GM18498 (cell line): ENCODE measurements at regions not wholly inside any gene's neighbourhood (a gene's known extent, or its start where the extent isn't known, plus 50 kb on each side); places are given as distances from the start of the nearest gene placed in this dataset.
A peak's percentile ranks its signal among the peaks of the same experiment; 100 is the strongest.

Experiments
- ATAC-seq: cut with Tn5 transposase; IDR thresholded peaks from one replicate; pipeline ENCODE4 v1.9.1; 2021; ENCODE audit warnings: mild to moderate bottlenecking, moderate library complexity; ENCODE audit not compliant: unreplicated experiment

DNA sequence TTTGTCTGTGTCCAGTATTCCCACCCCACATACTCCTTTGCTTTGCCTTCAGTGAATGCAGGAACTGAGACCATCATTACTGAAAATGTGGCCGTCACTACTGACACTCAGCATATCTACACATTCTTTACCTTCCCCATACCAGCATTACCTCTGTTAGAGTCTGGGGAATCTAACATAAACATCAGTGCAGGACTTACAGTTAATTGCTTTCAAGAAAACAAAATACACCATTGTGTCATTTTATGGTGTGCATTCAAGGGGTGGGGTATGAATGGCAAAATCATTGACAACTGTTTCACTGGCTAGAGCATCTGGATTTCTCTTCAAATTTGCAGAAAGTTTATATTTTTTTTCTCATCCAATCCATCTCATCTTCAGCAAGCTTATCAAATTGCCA, 731.4 kb upstream of the RIOK2 start:
- no peak for ATAC-seq

DNA sequence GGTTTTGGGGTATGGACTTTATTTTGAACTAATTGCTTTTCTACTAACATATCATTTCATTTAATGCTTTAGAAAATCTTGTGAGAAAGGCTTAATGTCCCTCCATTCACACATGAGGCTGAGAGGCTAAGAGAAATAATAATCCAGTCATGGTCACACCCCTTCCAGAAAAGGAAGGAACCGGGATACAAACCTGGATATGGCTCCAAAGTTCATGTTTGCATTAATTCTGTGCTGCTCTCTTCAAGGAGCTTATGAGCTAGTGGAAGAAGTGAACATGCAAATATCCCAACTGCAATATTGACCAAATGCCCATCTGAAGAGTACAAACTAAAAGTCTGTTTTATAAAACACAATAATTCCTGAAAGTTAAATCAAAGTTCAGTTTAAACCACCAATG, 732.1 kb upstream of the RIOK2 start:
- ATAC-seq, result no peak

DNA sequence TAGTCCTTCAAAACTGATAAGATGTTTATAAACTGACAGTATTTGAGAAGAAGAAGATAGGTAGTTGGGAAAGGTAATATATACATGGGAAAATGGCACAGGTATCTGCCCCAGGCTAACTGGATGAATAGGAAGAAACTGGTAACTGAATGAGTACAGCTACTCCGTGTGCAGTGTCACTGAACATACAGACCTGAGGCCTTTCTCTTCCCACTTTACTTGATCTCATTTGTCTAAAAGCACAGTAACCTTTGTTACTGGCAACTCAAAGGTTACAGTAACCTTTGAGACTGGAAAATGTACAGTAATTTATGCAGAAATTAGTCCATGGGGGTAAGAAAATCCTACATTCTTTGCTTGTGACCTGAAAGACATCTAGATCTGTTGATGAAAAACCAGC, 735.0 kb upstream of the RIOK2 start:
- no peak for ATAC-seq

DNA sequence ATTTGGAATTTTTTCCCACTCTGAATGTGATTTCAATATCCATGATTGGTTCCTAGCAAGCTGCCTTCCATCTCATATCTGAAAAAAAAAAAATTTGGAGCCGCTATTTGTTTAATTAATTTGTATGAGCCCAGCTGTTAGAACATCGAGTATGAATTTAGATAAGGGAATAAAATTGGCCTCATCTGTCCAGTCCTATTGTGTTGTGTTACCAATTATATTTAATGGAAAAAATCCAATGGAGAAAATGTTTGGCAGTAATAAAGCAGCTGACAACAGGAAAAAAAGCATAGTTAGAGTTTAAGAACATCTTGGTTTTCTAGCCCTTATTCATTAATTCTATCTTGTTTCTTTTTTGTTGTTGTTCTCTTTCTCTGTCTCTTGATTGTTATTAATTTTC, 735.6 kb upstream of the RIOK2 start:
- no peak for ATAC-seq

DNA sequence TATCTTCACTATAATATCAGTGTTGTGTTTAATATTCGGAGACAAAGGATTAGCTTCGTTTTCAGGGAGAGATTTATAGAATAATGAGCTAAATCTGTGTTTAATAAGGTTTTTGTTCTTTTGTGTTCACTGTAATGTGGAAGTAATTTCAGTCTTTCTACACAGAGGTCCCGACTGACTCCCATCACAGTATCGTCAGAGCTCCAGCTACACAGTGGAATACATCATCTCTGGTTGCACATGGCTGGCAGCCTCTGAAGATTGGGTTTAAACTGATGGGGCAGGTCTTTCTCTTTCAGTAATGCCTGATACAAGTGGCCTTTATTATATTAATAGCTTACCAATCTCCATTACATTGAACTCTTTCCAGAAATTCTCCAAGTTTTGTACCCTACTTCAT, 736.7 kb upstream of the RIOK2 start:
- no peak for ATAC-seq

DNA sequence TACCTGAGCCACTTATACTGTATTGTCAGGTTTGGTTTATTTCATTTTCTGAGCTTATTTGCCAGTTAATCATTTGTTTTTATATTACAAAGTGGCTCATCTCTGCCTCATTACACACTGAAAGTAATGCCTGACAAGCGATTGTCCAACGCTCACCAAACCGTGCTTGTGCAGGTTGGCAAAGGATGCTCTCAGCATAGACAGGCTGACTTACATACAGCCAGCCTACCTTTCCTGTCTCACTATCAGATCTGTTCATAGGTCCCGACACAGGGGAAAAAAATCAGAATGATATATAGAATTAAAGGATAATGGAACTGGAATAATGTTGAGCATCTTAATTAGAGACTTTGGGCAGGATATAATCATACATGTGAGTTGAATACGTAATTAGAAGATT, 739.7 kb upstream of the RIOK2 start:
- no peak for ATAC-seq

DNA sequence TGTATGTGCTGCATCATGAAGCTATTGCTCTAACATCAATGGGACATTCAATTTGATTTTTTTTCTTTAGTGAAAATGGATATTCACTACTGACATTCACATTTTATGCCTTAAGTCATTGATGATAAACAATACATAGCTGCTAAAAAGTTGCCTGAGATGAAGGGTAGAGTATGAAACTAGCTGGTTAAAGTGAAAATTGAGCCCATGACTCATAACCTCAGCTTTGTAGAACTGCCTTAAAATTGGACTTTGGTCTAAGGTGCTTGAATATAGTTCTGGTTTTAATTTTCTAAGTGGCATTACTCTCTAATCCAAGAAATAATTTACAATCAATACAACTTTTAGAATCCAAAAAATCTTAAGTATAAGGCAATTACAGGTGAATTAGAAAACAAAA, 740.4 kb upstream of the RIOK2 start:
- peak; percentile 74 for ATAC-seq

DNA sequence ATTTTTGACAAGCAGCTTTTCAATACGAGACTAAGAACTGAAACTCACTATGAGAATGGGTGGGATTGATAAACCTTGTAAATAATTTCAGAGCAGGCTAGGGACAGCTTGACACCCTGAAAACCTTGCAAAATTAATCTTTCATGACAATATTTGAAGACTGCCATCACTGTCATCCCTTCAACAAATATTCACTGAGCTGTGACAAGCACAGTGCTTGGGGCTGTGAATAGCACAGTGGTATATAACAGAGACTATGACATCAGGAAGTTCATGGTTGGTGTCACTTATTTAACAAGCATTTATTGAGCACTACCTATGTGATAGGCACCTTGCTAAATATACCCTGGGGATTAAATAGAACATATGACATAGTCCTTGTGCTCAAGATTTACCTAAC, 741.0 kb upstream of the RIOK2 start:
- peak; percentile 62 for ATAC-seq

DNA sequence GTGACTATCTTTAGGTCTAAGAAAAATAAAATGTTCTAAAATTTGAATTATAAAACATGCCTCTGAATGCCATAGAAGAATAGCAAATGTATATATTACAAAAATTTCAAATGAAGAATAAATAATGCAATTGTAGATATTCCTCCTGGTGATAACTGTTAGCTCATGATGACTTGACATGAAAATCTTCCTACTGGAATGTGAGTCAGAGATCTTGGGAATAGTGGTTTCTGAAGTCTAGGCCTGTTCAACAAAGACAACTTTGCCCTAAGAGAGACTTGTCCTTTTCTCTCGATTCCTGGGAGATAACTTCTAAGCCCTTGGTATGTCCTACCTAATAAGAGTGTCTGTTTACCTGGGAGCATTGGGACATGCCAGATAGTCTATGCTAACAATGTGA, 746.3 kb upstream of the RIOK2 start:
- no peak for ATAC-seq

DNA sequence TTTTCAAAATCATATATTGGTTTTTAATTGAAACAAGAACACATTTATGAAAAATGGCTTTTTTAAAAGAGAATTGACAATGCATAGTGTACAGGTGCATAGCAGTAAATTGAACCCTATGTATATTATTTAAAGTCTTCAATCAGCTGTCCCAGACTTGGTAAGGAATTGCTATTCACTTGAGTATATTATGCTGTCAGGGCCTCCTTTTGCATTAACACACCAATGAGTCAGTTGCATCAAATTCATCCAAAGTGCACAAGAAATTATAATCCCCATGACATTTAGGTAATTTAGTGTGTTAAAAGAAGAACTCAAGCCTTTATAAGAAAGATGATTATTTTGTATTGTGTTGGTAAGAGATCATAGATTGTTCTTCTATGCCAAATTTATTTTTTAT, 748.8 kb upstream of the RIOK2 start:
- ATAC-seq, result no peak

DNA sequence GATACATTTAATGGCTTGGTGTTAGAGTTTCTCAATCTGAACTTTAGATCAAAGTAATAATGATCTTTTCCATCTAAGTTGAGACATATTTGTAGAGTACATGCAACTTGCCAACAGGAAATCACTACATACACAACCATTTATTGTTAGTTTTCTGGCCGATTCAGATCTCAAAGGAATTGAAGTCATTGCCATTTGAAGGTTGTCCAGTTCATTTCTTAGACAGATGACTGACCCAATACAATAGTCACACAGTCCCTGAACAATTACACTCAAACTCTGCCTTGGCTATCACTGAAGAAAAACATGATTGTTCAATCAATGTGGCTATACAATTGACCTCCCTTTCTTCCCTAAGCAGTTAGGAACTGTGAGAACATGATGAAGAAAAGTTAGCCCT, 753.2 kb upstream of the RIOK2 start:
- ATAC-seq, result no peak

DNA sequence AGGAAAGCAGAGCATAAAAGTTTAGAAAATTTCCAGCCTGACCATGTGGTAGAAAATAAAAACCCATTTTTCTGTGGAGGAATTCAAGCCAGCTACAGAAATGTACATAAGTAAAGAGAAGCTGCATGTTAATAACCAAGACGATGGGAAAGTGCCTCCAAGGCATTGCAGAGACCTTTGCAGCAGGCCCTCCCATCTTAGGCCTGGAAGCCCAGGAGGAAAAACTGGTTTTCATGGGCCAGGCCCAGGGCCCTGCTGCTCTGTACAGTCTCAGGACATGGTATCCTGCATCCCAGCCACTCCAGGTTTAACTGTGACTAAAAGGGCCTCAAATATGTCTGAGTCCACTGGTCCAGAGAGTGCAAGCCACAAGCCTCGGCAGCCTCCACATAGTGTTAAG, 754.8 kb upstream of the RIOK2 start:
- ATAC-seq, result no peak

DNA sequence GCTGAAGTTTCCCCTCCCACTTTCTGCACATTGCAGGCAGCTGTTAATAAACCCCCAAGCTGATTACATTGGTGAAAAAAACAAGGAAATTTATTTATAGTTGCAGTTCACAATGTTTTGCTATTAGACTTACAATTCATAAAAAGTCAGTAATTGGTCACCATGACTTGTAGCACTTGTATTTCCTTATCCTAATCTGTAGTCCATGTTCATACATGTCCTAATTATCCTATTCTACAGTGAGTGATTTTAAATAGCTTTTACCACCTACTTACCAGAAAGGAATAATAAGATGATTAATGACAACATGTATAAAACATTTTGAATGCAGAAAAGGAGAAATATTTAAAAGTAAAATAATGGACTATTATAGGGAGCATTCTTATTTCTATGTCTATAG, 760.0 kb upstream of the RIOK2 start:
- ATAC-seq, result no peak

DNA sequence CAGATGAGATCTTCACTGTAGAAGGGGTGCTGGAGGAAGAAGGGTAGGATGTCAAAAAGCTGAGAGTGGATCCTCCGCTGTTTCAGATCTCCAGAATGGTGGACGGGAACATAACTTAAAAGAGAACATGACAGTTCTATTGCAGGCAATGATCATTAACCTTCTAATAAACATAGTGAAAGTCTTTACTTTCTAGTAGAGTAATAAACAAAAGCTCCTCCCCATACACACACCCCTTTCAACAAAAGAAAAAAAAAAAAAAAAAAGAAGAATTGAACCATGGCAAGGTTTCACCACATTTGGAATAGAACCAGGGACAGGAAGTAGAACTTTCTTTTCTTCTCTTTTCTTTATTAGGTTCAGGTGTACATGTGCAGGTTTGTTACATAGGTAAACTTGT, 768.1 kb upstream of the RIOK2 start:
- ATAC-seq, result no peak

DNA sequence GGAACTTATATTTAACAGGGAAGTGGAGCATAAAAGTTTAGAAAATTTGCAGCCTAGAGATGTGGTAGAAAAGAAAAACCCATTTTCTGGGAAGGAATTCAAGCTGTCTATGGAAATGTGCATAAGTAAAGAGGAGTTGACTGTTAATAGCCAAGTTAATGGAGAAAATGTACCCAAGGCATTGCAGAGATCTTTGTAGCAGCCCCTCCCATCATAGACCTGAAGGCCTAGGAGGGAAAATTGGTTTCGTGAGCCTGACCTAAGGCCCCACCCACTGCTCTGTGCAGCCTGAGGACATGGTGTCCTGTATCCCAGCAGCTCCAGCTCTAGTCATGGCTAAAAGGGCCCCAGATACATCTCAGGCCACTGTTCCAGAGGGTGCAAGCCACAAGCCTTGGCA, 772.4 kb upstream of the RIOK2 start:
- ATAC-seq, result no peak

DNA sequence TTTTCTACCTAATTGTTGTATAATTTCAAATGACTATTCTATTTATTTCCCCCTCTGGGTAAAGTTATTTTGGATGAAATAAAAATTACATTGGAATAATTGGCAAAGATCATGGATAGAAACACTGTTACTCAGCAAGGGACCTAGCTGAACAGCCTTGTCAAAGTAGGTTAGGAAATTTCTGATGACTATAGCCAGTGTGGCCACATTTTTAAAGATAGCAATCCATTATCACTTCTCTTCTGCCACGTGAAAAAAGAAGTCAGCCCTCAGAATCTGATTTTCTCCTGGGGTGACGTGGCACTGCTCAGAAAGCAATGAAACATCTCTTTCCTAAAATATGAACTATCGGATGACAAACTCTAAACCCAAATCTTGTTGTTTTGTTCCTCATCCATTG, 784.2 kb upstream of the RIOK2 start:
- ATAC-seq, result no peak

DNA sequence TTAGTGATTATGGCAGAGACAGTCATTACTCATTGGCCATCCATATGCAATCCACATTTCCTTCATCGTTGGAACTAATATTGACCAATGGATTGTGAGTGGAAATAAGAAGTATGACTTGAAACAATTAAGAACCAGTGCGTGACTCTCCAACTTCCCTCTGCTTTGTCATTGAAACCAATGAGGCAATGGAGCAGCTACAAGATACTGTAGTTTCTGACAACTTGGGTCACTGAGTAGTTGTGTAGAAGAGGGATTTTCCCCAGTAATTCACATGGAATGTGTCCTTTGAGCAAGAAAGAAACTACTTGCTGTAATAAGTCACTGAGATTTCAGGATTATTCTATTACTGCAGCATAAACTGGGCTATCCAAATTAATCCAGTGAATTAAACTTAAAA, 785.3 kb upstream of the RIOK2 start:
- no peak for ATAC-seq

DNA sequence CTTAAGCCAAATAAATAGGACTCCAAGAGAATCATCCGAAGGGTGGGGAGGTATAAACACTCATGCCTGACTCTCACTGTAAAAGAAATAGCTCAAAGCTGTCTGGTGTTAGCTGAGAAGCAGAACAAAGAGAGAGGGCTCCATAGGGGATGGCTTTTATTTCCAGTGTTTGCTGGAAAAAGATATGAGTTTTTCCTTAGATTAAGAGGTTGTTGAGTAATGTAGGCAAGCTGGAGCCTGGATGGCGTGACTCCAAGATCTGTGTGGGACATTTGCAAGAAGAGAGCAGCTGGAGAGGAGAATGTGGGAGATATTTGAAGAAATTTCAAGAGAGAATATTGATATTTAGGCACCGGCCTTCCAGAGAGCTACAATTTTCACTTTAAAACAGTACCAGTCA, 793.7 kb upstream of the RGMB start:
- ATAC-seq, result no peak

DNA sequence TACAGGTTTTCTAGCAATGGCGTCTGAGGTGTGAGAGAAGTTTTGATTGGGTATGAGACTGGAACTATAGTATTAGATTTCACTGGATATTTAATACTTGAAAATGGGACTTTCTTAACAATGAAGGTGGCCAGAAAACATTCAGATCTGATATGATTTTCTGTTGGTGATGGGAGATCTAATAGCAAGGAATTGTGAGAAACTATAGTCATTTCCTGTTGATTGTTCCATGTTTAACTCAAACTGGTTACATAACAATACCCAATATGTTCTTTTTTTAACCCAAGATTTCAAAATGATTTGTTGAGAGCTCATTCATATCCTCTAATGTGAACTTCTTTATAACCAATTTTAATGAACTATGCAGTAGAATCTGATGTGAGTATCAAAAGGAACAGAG, 793.2 kb upstream of the RGMB start:
- ATAC-seq, result no peak

DNA sequence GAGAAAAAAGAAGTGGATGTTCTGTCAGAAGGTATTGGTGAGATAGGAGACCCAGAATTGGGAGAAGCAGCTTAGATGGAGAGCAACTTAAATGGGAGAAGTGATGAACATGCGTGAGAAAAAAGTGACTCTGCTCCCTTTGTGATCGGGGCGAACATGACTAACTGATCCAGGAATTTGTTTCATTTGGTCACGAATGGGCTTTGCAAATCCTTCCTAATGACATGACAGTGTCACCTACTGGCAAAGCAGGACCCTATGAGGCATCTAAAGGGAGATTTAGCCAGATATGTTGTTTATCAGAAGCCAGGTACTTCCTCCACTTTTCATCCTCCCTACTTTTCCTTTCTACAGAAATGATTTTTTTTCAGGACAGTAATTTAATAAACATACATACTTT, 787.4 kb upstream of the RGMB start:
- no peak for ATAC-seq

DNA sequence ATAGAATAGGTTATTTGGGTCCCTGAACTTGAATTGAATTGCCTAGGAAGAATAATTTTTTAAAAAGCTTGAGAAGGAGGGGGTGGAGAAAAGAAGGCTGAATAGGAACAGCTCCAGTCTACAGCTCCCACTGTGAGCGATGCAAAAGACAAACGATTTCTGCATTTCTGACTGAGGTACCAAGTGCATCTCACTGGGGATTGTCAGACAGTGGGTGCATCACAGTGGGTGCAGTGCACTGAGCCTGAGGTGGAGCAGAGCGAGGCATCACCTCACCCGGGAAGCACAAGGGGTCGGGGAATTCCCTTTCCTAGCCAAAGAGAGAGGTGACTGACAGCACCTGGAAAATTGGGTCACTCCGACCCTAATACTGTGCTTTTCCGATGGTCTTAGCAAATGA, 782.2 kb upstream of the RGMB start:
- no peak for ATAC-seq

DNA sequence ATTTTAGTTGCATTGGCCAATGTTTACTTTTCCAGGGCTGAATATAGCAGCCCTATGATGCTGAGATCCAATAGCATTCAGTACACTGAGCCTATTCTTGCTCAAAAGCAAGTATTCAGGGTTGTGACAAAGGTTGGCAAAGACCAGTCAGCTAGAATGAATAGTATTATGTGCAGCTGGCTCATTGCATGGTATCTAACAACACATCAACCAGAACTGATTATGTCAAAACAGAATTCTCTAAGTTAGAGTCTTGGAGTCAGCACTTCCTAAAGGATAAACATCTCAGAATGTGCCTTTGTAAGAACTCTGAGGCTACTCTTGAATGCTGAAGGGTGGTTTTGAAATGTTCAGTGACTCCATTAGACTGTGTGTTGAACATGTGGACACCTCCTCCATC, 774.5 kb upstream of the RGMB start:
- ATAC-seq, result no peak

DNA sequence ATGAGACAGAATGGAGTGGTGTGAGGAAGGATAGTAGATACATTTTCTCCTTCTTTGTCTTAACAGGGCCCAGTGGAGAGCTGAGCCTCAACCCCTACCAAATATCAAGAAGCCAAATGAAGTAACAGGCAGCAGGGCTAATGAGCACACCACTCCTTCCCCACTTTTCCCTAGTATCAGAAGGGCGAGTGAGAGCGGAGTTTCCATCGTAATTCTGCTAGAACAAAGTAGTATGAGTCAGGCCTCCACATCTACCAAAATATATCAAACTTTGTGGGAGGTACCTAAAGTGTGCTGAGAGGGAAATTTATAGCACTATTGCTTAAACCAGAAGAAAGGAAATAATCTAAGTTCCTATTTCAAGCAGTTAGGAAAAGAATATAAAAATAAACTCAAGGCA, 769.0 kb upstream of the RGMB start:
- ATAC-seq, result no peak

DNA sequence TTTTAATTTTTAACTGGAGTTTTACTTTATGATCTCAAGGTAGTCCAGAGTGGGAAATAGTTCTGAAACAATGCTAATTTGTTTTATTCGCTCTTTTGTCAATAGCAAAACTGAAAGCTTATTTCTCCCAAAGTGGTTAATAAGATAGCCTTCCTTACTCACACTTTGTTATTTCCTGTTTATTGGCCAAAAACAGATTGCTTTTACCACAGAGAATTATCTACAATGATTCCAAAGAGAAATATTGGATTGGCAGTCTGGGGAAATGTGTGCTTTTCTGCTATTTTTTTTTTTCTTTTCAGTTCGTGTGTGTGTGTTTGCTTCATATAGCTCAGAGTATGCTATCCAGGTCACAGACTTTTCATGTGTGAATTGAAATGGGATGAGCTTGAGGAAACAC, 756.7 kb upstream of the RGMB start:
- ATAC-seq, result no peak
